GM12878 (cell line): ENCODE measurements at regions not wholly inside any gene's neighbourhood (a gene's known extent, or its start where the extent isn't known, plus 50 kb on each side); places are given as distances from the start of the nearest gene placed in this dataset.

Source experiments
- ASH2L ChIP-seq: fragments of 300-600, 200-600 bp; sonication (generic); IDR thresholded peaks from 2 replicates; pipeline ENCODE4 v1.6.1; 2017; ENCODE audit warnings: low read depth, mild to moderate bottlenecking, borderline replicate concordance
- BRCA1 ChIP-seq: IDR thresholded peaks from 2 replicates; pipeline ENCODE4 v1.6.1; 2011; ENCODE audit warnings: low read depth, low read length, improper control_type of control experiment
- CBFB ChIP-seq: IDR thresholded peaks from 2 replicates; pipeline ENCODE4 v1.6.1; 2016; ENCODE audit warnings: antibody characterized with exemption, low read depth
- CEBPB ChIP-seq, 2 experiments: fragments of 150-350 bp in 1 of 2; IDR thresholded peaks; 2 replicates each; pipeline ENCODE4 v1.6.1; 2012 to 2014; ENCODE audit warnings: low read depth in 2 of 2, low read length in 2 of 2, borderline replicate concordance in 1 of 2, inconsistent platforms in 1 of 2
- CHD4 ChIP-seq: fragments of 200-600 bp; sonication (generic); IDR thresholded peaks from 2 replicates; pipeline ENCODE4 v1.6.1; 2016; ENCODE audit warnings: mild to moderate bottlenecking
- CTCF ChIP-seq, 3 experiments: IDR thresholded peaks in 2 of 3; conservative IDR thresholded peaks in 1 of 3; 2 replicates each; pipeline ENCODE4 v1.5.1; 2011; ENCODE audit warnings: low read depth in 3 of 3, low read length in 3 of 3, mild to moderate bottlenecking in 3 of 3, control low read depth in 2 of 3, moderate library complexity in 2 of 3, inconsistent platforms in 1 of 3, mixed read lengths in 1 of 3; ENCODE audit not compliant: control insufficient read depth in 2 of 3, insufficient read depth in 1 of 3; ENCODE audit errors: extremely low read depth in 1 of 3
- ELK1 ChIP-seq: IDR thresholded peaks from 2 replicates; pipeline ENCODE4 v1.6.1; 2012; ENCODE audit warnings: low read depth, low read length, improper control_type of control experiment
- ETV6 ChIP-seq, 2 experiments: fragments of 450-650 bp in 1 of 2; IDR thresholded peaks in 1 of 2; conservative IDR thresholded peaks in 1 of 2; 2 replicates each; pipeline ENCODE4 v1.6.1; 2014; ENCODE audit warnings: antibody characterized with exemption in 1 of 2, borderline replicate concordance in 1 of 2, low read depth in 1 of 2, mild to moderate bottlenecking in 1 of 2, moderate library complexity in 1 of 2
- FOXM1 ChIP-seq: IDR thresholded peaks from 2 replicates; pipeline ENCODE4 v1.6.1; 2012; ENCODE audit warnings: low read depth, mild to moderate bottlenecking, inconsistent platforms, low read length, moderate library complexity
- GABPA ChIP-seq: IDR thresholded peaks from 2 replicates; pipeline ENCODE4 v1.6.1; 2014; ENCODE audit warnings: antibody characterized with exemption, low read depth, mild to moderate bottlenecking, inconsistent platforms
- MTA2 ChIP-seq: fragments of 450-650 bp; IDR thresholded peaks from 2 replicates; pipeline ENCODE4 v1.6.1; 2016; ENCODE audit warnings: low read depth, mild to moderate bottlenecking, moderate library complexity
- MYB ChIP-seq: fragments of 150-350 bp; IDR thresholded peaks from 2 replicates; pipeline ENCODE4 v1.6.1; 2014; ENCODE audit warnings: mild to moderate bottlenecking, low read depth, low read length, borderline replicate concordance
- NBN ChIP-seq: fragments of 450-650 bp; IDR thresholded peaks from 2 replicates; pipeline ENCODE4 v1.6.1; 2016
- POLR2A ChIP-seq: IDR thresholded peaks from 2 replicates; pipeline ENCODE4 v1.6.1; 2011; ENCODE audit warnings: low read depth, mild to moderate bottlenecking, low read length
- RB1 ChIP-seq: fragments of 450-650 bp; formaldehyde crosslinking; IDR thresholded peaks from 2 replicates; pipeline ENCODE4 v1.6.1; 2017; ENCODE audit warnings: mild to moderate bottlenecking, borderline replicate concordance
- SMARCA5 ChIP-seq: fragments of 450-650 bp; IDR thresholded peaks from 2 replicates; pipeline ENCODE4 v1.6.1; 2017; ENCODE audit warnings: mild to moderate bottlenecking
- SPI1 ChIP-seq: IDR thresholded peaks from 2 replicates; pipeline ENCODE4 v1.6.1; 2011; ENCODE audit warnings: low read depth, mild to moderate bottlenecking, low read length, moderate library complexity, borderline replicate concordance; ENCODE audit not compliant: insufficient read depth
- ZBED1 ChIP-seq: IDR thresholded peaks from 2 replicates; pipeline ENCODE4 v1.6.1; 2016; ENCODE audit warnings: borderline replicate concordance
- ZBTB4 ChIP-seq: fragments of 450-650 bp; formaldehyde crosslinking; IDR thresholded peaks from 2 replicates; pipeline ENCODE4 v1.4.0; 2022; ENCODE audit warnings: mild to moderate bottlenecking, moderate library complexity
- ZNF592 ChIP-seq: fragments of 450-650 bp; IDR thresholded peaks from 2 replicates; pipeline ENCODE4 v1.6.1; 2017; ENCODE audit warnings: mild to moderate bottlenecking, moderate library complexity
- TF ChIP-seq, protein P1 (sequence below): fragments of 450-650 bp; IDR thresholded peaks from 2 replicates; pipeline ENCODE4 v1.6.1; 2014; ENCODE audit warnings: mild to moderate bottlenecking

GRCh38 chr14:35934499-35934898 is 108.4 kb downstream of the BRMS1L start (continued):
- TF ChIP-seq GABPA: 0 out of 2 replicates have a peak, but pooled peaks have one; percentile 29
- TF ChIP-seq CBFB: peak; percentile 83
- TF ChIP-seq CHD4: no peak
- no peak for TF ChIP-seq ETV6 (conservative IDR thresholded peaks at IDR 0.05 in 1 of 2, IDR thresholded peaks at IDR 0.05 in 1 of 2; ENCODE audit: borderline replicate concordance in 1 of 2, low read depth in 1 of 2)
- no peak for TF ChIP-seq ASH2L
- no peak for TF ChIP-seq BRCA1
- no peak for TF ChIP-seq ELK1
- TF ChIP-seq NBN: no peak
- TF ChIP-seq SMARCA5: no peak
- TF ChIP-seq, protein P1, sequence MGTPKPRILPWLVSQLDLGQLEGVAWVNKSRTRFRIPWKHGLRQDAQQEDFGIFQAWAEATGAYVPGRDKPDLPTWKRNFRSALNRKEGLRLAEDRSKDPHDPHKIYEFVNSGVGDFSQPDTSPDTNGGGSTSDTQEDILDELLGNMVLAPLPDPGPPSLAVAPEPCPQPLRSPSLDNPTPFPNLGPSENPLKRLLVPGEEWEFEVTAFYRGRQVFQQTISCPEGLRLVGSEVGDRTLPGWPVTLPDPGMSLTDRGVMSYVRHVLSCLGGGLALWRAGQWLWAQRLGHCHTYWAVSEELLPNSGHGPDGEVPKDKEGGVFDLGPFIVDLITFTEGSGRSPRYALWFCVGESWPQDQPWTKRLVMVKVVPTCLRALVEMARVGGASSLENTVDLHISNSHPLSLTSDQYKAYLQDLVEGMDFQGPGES: no peak
- TF ChIP-seq FOXM1: peak; percentile 94; the same call in 1 of the 2 replicates
- no peak for TF ChIP-seq SPI1
- TF ChIP-seq ZBED1: no peak
- TF ChIP-seq CEBPB (IDR thresholded peaks at IDR 0.05; ENCODE audit: borderline replicate concordance in 1 of 2, low read depth in 2 of 2, low read length in 2 of 2): peak in 1 of 2 experiments; percentile 77; a peak in 1 of 4 replicates
- no peak for TF ChIP-seq RB1
- no peak for TF ChIP-seq ZNF592
- no peak for TF ChIP-seq POLR2A
- TF ChIP-seq MTA2: peak; percentile 83
- no peak for TF ChIP-seq ZBTB4 (CRISPR knock-in tag)
- TF ChIP-seq MYB: no peak
- no peak for TF ChIP-seq CTCF (IDR thresholded peaks at IDR 0.05 in 2 of 3, conservative IDR thresholded peaks at IDR 0.05 in 1 of 3; ENCODE audit: control insufficient read depth in 2 of 3, extremely low read depth in 1 of 3, insufficient read depth in 1 of 3, low read depth in 3 of 3, low read length in 3 of 3)
